ENCODE measurements at regions not wholly inside any gene's neighbourhood (a gene's known extent, or its start where the extent isn't known, plus 50 kb on each side); places are given as distances from the start of the nearest gene placed in this dataset.
A peak's percentile ranks its signal among the peaks of the same experiment; 100 is the strongest.

DNA sequence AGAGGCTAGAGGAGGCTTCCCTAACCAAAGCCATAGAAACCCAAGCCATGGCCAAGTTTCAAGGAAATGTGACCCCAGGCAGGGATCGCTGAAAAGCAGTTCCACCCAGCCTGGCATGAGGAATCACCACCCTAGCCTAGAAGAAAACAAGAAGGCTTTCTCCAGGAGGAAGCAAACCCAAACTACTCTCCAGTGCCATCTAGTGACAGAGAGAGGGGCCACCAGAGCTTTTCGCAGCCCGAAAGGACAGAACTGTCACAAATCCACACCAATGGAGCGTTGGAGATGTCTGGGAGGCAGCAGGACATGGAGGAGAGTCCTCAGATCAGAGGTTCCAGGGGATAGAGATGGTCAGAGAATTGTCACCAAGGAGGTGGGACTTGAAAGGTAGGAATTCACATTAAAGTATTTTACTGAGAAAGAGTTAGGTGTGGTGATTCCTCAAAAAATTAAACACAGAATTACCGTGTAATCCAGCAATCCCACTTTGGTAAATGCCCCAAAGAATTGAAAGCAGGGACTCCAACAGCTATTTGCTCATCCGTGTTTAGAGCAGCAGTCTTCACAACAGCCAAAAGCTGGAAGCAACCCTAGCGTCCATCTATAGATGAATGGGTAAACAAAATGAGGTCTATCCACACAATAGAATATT, 67.3 kb upstream of the NUP50 start:
- Histone ChIP-seq H3K4me3 (no peak overlapping the region), H3K4me1 (no peaks in the 10 kb centered on the region), H3K27ac (no peak overlapping the region), H3K36me3 (ENCODE audit: insufficient read depth in 1 of 2, low read depth in 1 of 2) (no peaks in the 10 kb centered on the region), H3K27me3 (ENCODE audit: insufficient read depth in 3 of 3, low read length in 2 of 3) (peaks cover 0 to 31% (median 6%) of the 10 kb centered on the region in 3 donors), H3K9me3 (no peaks in the 10 kb centered on the region)
- no peak for DNase-seq
- WGBS, 3 donors = 20 to 21% (median 21%) methylated on average over 7 of the region's 7 CpGs
- TF ChIP-seq, protein P1, sequence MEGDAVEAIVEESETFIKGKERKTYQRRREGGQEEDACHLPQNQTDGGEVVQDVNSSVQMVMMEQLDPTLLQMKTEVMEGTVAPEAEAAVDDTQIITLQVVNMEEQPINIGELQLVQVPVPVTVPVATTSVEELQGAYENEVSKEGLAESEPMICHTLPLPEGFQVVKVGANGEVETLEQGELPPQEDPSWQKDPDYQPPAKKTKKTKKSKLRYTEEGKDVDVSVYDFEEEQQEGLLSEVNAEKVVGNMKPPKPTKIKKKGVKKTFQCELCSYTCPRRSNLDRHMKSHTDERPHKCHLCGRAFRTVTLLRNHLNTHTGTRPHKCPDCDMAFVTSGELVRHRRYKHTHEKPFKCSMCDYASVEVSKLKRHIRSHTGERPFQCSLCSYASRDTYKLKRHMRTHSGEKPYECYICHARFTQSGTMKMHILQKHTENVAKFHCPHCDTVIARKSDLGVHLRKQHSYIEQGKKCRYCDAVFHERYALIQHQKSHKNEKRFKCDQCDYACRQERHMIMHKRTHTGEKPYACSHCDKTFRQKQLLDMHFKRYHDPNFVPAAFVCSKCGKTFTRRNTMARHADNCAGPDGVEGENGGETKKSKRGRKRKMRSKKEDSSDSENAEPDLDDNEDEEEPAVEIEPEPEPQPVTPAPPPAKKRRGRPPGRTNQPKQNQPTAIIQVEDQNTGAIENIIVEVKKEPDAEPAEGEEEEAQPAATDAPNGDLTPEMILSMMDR (IDR thresholded peaks at IDR 0.05) = peak; percentile 46
- intact Hi-C loops (cut with DNase I) = no loop called here
- ATAC-seq = peak in 1 of 4 donors; percentile 53

DNA sequence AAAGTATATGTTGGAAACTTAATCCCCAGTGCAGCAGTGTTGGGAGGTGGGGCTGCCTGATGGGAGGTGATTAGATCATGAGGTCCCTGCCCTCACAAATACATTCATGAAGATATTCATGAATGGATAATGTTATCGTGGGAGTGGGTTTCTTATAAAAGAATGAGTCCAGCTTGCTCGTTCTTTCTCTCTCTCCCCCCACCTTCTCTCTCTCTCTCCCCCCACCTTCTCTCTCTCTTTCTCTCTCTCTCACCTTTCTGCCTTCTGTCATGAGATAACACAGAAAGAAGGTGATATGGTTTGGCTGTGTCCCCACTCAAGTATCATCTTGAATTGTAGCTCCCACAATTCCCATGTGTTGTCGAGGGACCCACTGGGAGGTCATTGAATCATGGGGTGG, 66.7 kb upstream of the NUP50 start:
- Histone ChIP-seq H3K4me3 (no peak overlapping the region), H3K27ac (no peak overlapping the region), H3K27me3 (ENCODE audit: insufficient read depth in 3 of 3, low read length in 2 of 3) (peaks cover 0 to 37% (median 10%) of the 10 kb centered on the region in 3 donors), H3K9me3 (no peaks in the 10 kb centered on the region), H3K36me3 (ENCODE audit: insufficient read depth in 1 of 2, low read depth in 1 of 2) (no peaks in the 10 kb centered on the region), H3K4me1 (no peaks in the 10 kb centered on the region)
- TF ChIP-seq, protein P1 (IDR thresholded peaks at IDR 0.05) = no peak
- no peak for ATAC-seq
- no peak for DNase-seq
- intact Hi-C loops (cut with DNase I) = no loop called here
- 82 to 90% (median 84%) methylated on average over 3 of the region's 3 CpGs for WGBS, 3 donors

DNA sequence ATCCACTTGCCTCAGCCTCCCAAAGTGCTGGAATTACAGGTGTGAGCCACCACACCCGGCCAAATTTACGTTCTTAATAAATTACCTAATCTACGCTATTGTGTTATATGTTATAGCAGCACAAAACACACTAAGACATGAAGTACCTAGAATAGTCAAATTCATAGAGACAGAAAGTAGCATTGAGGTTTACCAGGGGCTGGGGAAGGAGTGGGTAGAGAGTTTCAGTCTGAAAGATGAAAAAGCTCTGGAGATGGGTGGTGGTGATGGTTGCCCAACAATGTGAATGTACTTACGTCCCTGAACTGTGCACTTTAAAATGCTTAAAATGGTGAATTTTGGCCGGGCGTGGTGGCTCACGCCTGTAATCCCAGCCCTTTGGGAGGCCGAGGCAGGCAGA, 65.7 kb upstream of the NUP50 start:
- H3K27ac ChIP-seq = no peak overlapping the region
- WGBS, 3 donors = 88 to 93% (median 89%) methylated on average over 8 of the region's 8 CpGs
- DNase-seq = no peak
- no peak overlapping the region for H3K4me3 ChIP-seq
- no peak for ATAC-seq
- intact Hi-C loops (cut with DNase I) = no loop called here
- peaks cover 0 to 42% (median 12%) of the 10 kb centered on the region in 3 donors for H3K27me3 ChIP-seq (ENCODE audit: insufficient read depth in 3 of 3, low read length in 2 of 3)
- no peaks in the 10 kb centered on the region for H3K9me3 ChIP-seq
- TF ChIP-seq, protein P1 (IDR thresholded peaks at IDR 0.05) = no peak
- H3K4me1 ChIP-seq = no peaks in the 10 kb centered on the region
- H3K36me3 ChIP-seq (ENCODE audit: insufficient read depth in 1 of 2, low read depth in 1 of 2) = no peaks in the 10 kb centered on the region

- H3K27me3 ChIP-seq (ENCODE audit: insufficient read depth in 3 of 3, low read length in 2 of 3) = peaks cover 0 to 34% (median 8%) of the 10 kb centered on the region in 3 donors
- TF ChIP-seq, protein P1 (IDR thresholded peaks at IDR 0.05) = no peak
- no peak overlapping the region for H3K27ac ChIP-seq
- ATAC-seq (no peak), DNase-seq (no peak)
- H3K9me3 ChIP-seq = no peaks in the 10 kb centered on the region
- H3K36me3 ChIP-seq (ENCODE audit: insufficient read depth in 1 of 2, low read depth in 1 of 2) = no peaks in the 10 kb centered on the region
- no peak overlapping the region for H3K4me3 ChIP-seq
- H3K4me1 ChIP-seq = no peaks in the 10 kb centered on the region
- 64 to 76% (median 73%) methylated on average over 9 of the region's 9 CpGs for WGBS, 3 donors
- intact Hi-C loops (cut with DNase I) = loop anchor here in 1 of 2 donors (5.0 kb wide), 1 partner anchor 162 kb away; no protein-coding TSS in a partner anchor
These were observed 63.8 kb upstream of the NUP50 start for GRCh38 chr22:45099961-45100360.
